Keratinocyte (primary cell): ENCODE measurements at regions not wholly inside any gene's neighbourhood (a gene's known extent, or its start where the extent isn't known, plus 50 kb on each side); places are given as distances from the start of the nearest gene placed in this dataset.

Experiments used
- EZH2 ChIP-seq: IDR thresholded peaks from one replicate; pipeline ENCODE4 v1.6.1; 2012; ENCODE audit warnings: inconsistent platforms, mild to moderate bottlenecking, low read length, moderate library complexity
- TF ChIP-seq, protein P1 (sequence below), 3 experiments: IDR thresholded peaks in 1 of 3; conservative IDR thresholded peaks in 1 of 3; optimal IDR thresholded peaks in 1 of 3; 2 replicates in 2 of 3; 3 replicates in 1 of 3; pipeline versions ENCODE3 to v1.5.1; 2011; ENCODE audit warnings: low read length in 3 of 3, mild to moderate bottlenecking in 3 of 3, moderate library complexity in 2 of 3, control low read depth in 1 of 3, inconsistent platforms in 1 of 3; ENCODE audit not compliant: insufficient read depth in 2 of 3; ENCODE audit errors: extremely low read depth in 1 of 3

- TF ChIP-seq, protein P1, sequence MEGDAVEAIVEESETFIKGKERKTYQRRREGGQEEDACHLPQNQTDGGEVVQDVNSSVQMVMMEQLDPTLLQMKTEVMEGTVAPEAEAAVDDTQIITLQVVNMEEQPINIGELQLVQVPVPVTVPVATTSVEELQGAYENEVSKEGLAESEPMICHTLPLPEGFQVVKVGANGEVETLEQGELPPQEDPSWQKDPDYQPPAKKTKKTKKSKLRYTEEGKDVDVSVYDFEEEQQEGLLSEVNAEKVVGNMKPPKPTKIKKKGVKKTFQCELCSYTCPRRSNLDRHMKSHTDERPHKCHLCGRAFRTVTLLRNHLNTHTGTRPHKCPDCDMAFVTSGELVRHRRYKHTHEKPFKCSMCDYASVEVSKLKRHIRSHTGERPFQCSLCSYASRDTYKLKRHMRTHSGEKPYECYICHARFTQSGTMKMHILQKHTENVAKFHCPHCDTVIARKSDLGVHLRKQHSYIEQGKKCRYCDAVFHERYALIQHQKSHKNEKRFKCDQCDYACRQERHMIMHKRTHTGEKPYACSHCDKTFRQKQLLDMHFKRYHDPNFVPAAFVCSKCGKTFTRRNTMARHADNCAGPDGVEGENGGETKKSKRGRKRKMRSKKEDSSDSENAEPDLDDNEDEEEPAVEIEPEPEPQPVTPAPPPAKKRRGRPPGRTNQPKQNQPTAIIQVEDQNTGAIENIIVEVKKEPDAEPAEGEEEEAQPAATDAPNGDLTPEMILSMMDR (optimal IDR thresholded peaks at IDR 0.05 in 1 of 3, IDR thresholded peaks at IDR 0.05 in 1 of 3, conservative IDR thresholded peaks at IDR 0.05 in 1 of 3; ENCODE audit: extremely low read depth in 1 of 3, insufficient read depth in 2 of 3, low read length in 3 of 3), result no peak
- TF ChIP-seq EZH2, result no peak
Measured at GRCh38 chr3:117509858-117510257, 800.3 kb downstream of the TUSC7 start.
